Prostate gland (tissue), 2 donors: ENCODE measurements at regions not wholly inside any gene's neighbourhood (a gene's known extent, or its start where the extent isn't known, plus 50 kb on each side); places are given as distances from the start of the nearest gene placed in this dataset.

Source experiments
- DNase-seq: peaks from one replicate; pipeline ENCODE4 v3.0.0-alpha.2; 2019; ENCODE audit warnings: low spot score
- H3K27ac ChIP-seq, 2 donors: fragments of 200-600 bp; sonication (generic); 2 replicates each; pipeline ENCODE4 v1.5.1; 2017 to 2019
- H3K27me3 ChIP-seq: fragments of 200-600 bp; sonication (generic); replicated peaks from 2 replicates; pipeline ENCODE4 v1.5.1; 2019; ENCODE audit not compliant: insufficient read depth
- H3K36me3 ChIP-seq, 2 donors: fragments of 200-600 bp; sonication (generic); 1 replicate in 1 of 2; 2 replicates in 1 of 2; pipeline versions ENCODE4 v1.5.1 to v1.8.1; 2017 to 2019
- H3K4me1 ChIP-seq: fragments of 200-600 bp; sonication (generic); replicated peaks from 2 replicates; pipeline ENCODE4 v1.5.1; 2019
- H3K4me3 ChIP-seq, 2 donors: fragments of 200-600 bp; sonication (generic); 2 replicates each; pipeline ENCODE4 v1.5.1; 2017 to 2019
- H3K9me3 ChIP-seq: fragments of 200-600 bp; sonication (generic); 2 replicates; pipeline ENCODE4 v1.5.1; 2017
- POLR2A ChIP-seq: fragments of 450-650 bp; IDR thresholded peaks from one replicate; pipeline ENCODE4 v1.6.1; 2016; ENCODE audit warnings: antibody characterized with exemption, mild to moderate bottlenecking
- POLR2AphosphoS5 ChIP-seq: sonication (generic); formaldehyde crosslinking; IDR thresholded peaks from one replicate; pipeline ENCODE4 v1.6.1; 2017; ENCODE audit warnings: antibody characterized with exemption
- WGBS: methylation state at CpG from one replicate; pipeline ENCODE4 v1.1.5; 2018; 5-methylcytosine and 5-hydroxymethylcytosine counted together
- intact Hi-C: fragments of 100-400 bp; cut with DNase I; formaldehyde crosslinking; loops from one replicate; pipeline ENCODE4 v1.14.2; 2022
- TF ChIP-seq, protein P1 (sequence below), 4 experiments: fragments of 200-600 bp in 2 of 4; fragments of 450-650 bp in 2 of 4; sonication (generic) in 2 of 4; IDR thresholded peaks; 1 replicate in 3 of 4; 2 replicates in 1 of 4; pipeline ENCODE4 v1.5.1; 2016 to 2019; ENCODE audit warnings: antibody characterized with exemption in 4 of 4, mild to moderate bottlenecking in 2 of 4, moderate library complexity in 2 of 4

DNA sequence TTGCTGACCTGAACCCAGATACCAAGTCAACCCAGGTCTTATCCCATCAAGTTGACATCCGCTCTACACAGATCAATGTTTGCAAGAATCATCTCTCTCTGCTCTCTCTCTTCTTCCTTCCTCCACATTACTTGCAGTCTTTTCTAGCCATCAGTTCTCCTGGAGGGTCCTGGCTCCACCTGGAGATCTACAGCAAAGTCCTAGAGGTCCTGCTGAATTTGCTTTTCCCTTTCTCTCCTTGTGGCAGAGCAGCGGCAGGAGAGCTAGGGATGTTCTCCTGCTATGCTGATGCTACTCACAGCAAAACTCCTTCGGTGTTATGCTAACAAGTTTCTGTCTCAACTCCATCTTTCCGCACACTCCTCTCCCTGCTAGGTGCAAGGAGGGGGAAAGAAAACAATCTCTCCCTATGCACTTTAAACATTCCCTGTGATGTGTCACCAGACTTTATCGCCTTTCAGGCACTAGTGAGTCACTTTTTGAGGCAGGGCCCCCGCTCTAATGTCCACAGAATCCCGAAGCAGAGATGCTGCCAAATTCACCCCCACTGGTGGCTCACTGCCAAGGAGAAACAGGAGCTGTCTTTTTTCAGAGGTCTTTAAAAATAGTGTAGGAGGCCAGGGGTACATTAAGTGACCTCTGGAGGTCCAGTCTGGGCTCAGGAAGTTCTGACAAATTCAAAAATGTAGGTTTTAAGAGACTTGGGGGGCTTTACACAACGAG, 62.6 kb downstream of the FAM50B start:
- H3K4me1 ChIP-seq = peaks cover 4% of the 10 kb centered on the region
- no peaks in the 10 kb centered on the region for H3K36me3 ChIP-seq
- H3K4me3 ChIP-seq = no peak overlapping the region
- H3K27ac ChIP-seq = peak overlapping the region; percentile 80
- no peaks in the 10 kb centered on the region for H3K27me3 ChIP-seq
- no peak for DNase-seq
- TF ChIP-seq, protein P1, sequence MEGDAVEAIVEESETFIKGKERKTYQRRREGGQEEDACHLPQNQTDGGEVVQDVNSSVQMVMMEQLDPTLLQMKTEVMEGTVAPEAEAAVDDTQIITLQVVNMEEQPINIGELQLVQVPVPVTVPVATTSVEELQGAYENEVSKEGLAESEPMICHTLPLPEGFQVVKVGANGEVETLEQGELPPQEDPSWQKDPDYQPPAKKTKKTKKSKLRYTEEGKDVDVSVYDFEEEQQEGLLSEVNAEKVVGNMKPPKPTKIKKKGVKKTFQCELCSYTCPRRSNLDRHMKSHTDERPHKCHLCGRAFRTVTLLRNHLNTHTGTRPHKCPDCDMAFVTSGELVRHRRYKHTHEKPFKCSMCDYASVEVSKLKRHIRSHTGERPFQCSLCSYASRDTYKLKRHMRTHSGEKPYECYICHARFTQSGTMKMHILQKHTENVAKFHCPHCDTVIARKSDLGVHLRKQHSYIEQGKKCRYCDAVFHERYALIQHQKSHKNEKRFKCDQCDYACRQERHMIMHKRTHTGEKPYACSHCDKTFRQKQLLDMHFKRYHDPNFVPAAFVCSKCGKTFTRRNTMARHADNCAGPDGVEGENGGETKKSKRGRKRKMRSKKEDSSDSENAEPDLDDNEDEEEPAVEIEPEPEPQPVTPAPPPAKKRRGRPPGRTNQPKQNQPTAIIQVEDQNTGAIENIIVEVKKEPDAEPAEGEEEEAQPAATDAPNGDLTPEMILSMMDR (IDR thresholded peaks at IDR 0.05) = no peak
- TF ChIP-seq POLR2AphosphoS5 = peak; percentile 16
- 44% methylated on average over 8 of the region's 8 CpGs for WGBS
- intact Hi-C loops = loop anchor here (5.0 kb wide), 1 partner anchor 84 kb away; no protein-coding TSS in a partner anchor
- no peaks in the 10 kb centered on the region for H3K9me3 ChIP-seq

DNA sequence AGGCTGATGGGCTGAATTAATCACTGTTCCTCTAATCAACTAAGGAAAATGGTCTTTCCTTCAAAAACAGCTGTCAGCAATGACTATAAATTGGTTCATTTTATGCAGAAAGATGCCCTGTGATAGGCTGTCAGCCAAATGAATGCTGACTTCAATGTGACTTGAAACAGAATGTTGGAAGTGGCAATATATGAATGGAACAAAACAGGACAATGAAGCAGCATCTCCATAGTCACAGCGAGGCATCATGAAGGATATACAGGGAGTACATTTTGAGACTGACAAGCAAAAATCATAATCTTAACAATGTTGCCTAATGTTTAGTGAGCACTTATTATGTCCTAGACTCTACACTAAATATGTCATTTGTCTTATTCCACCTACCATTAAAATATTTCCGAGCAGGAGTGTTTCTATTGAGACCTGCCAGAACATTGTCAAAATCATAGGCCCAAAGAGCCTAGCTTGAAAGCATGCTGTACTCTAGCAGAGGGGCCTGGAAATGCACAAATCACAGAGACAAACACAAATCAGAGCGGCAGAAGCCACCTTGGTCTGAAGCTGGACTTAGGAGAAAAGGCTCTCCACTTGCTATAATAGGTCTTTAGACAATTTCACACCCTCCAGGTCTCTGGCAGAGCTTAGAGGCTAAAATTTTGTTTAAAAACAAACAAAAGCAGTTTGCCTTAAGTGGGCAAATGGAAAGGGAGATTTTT, 63.3 kb downstream of the FAM50B start:
- H3K36me3 ChIP-seq = no peaks in the 10 kb centered on the region
- no peak for DNase-seq
- intact Hi-C loops = loop anchor here (5.0 kb wide), 1 partner anchor 85 kb away; no protein-coding TSS in a partner anchor
- H3K9me3 ChIP-seq = no peaks in the 10 kb centered on the region
- peaks cover 4% of the 10 kb centered on the region for H3K4me1 ChIP-seq
- TF ChIP-seq POLR2A (no peak), POLR2AphosphoS5 (no peak)
- TF ChIP-seq, protein P1 (IDR thresholded peaks at IDR 0.05) = no peak
- no peaks in the 10 kb centered on the region for H3K27me3 ChIP-seq
- peak overlapping the region; percentile 80 for H3K27ac ChIP-seq
- WGBS = 68% methylated on average over 3 of the region's 3 CpGs
- H3K4me3 ChIP-seq = no peak overlapping the region

DNA sequence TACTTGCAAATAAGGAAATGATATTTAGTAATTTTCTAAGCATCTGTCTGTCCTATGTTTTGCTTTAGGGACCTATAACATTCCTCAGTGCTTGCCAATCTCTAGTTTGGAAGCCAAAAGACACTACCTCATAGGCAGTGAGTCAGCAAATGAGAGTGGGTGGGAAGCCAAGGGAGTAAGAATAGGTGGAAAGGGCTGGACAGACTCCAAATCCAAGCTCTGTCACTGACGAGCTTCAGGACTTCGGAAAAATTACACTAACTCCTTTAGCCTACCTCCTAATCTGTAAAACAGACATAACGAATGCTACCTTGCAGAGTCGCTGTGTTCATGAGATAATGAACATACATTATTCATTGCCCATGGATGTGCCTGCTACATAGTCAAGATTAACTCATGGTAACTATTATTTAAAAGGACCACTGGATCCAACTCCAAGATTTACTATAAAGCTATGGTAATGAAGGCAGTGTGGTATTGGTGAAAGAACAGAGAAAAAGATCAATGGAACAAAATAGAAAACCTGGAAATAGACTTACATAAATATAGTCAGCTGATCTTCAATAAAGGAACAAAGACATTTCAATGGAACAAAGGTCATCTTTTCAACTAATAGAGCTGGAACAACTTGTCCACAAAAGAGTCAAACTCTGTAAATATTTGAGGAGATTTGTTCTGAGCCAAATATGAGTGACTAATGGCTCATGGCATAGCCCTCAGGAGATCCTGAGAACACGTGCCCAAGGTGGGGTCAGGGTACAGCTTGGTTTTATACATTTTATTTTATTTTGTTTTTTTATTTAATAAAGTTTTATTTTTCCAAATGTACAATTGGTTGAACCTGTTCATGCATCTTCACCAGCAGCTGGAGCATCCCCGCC, 64.1 kb downstream of the FAM50B start:
- WGBS = 26% methylated on average over 6 of the region's 6 CpGs
- no peaks in the 10 kb centered on the region for H3K9me3 ChIP-seq
- H3K36me3 ChIP-seq = no peaks in the 10 kb centered on the region
- H3K4me1 ChIP-seq = peaks cover 4% of the 10 kb centered on the region
- no peak overlapping the region for H3K4me3 ChIP-seq
- H3K27ac ChIP-seq = peak overlapping the region; percentile 80
- TF ChIP-seq POLR2AphosphoS5 = peak; percentile 91
- TF ChIP-seq POLR2A = no peak
- TF ChIP-seq, protein P1 (IDR thresholded peaks at IDR 0.05) = no peak
- intact Hi-C loops = loop anchor here (5.0 kb wide), 1 partner anchor 86 kb away; no protein-coding TSS in a partner anchor
- DNase-seq = peak; percentile 90
- no peaks in the 10 kb centered on the region for H3K27me3 ChIP-seq

DNA sequence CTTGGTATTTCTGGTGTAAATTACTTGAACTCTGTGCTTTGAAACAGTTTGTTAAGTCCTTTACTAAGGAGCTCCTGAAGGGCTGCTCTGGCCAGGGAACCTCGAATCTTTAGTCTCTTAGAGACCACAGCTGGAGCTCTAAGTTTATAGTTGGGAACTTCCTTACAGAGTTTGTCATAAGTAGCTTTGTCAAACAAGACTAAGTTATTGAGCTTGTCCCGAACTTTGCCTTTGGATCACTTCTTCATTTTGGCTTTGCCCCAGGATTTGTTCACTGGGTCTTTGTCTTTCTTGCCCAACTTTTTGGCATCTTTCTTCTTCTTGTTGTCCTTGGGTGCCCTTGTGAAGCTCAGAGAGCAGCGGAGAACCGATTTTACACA, 64.8 kb downstream of the FAM50B start:
- Histone ChIP-seq H3K4me1 (peaks cover 4% of the 10 kb centered on the region), H3K9me3 (no peaks in the 10 kb centered on the region), H3K27me3 (no peaks in the 10 kb centered on the region), H3K36me3 (no peaks in the 10 kb centered on the region), H3K27ac (peak overlapping the region; percentile 80), H3K4me3 (no peak overlapping the region)
- DNase-seq = peak; percentile 22
- TF ChIP-seq POLR2AphosphoS5 (no peak), POLR2A (no peak)
- TF ChIP-seq, protein P1 (IDR thresholded peaks at IDR 0.05) = no peak
- intact Hi-C loops = loop anchor here (5.0 kb wide), 1 partner anchor 87 kb away; no protein-coding TSS in a partner anchor
- 24% methylated on average over 4 of the region's 4 CpGs for WGBS
